Trophoblast cell (in vitro differentiated cells and primary cell): ENCODE measurements at regions not wholly inside any gene's neighbourhood (a gene's known extent, or its start where the extent isn't known, plus 50 kb on each side); places are given as distances from the start of the nearest gene placed in this dataset.

Source experiments
- DNase-seq, 2 donors: peaks; one replicate each; pipeline ENCODE4 v3.0.0-alpha.2; 2016
- H2AFZ ChIP-seq: 2 replicates; pipeline ENCODE4 v1.6.1; 2013; ENCODE audit warnings: low read length, moderate library complexity, mild to moderate bottlenecking; ENCODE audit not compliant: insufficient read depth, poor library complexity
- H2AK5ac ChIP-seq: 2 replicates; pipeline ENCODE4 v1.6.1; 2013; ENCODE audit warnings: mild to moderate bottlenecking, low read length
- H2BK120ac ChIP-seq: 2 replicates; pipeline ENCODE4 v1.6.1; 2013; ENCODE audit warnings: low read length, mild to moderate bottlenecking, moderate library complexity; ENCODE audit not compliant: insufficient read depth, poor library complexity
- H2BK12ac ChIP-seq: 2 replicates; pipeline ENCODE4 v1.6.1; 2013; ENCODE audit warnings: mild to moderate bottlenecking, low read length, moderate library complexity
- H2BK5ac ChIP-seq: 2 replicates; pipeline ENCODE4 v1.6.1; 2013; ENCODE audit warnings: low read length, low read depth, moderate library complexity, mild to moderate bottlenecking; ENCODE audit not compliant: poor library complexity
- H3K14ac ChIP-seq: 2 replicates; pipeline ENCODE4 v1.6.1; 2013; ENCODE audit warnings: mild to moderate bottlenecking, low read length
- H3K18ac ChIP-seq: 2 replicates; pipeline ENCODE4 v1.6.1; 2013; ENCODE audit warnings: mild to moderate bottlenecking, low read length
- H3K23ac ChIP-seq: 2 replicates; pipeline ENCODE4 v1.6.1; 2013; ENCODE audit warnings: low read length
- H3K27ac ChIP-seq: 2 replicates; pipeline ENCODE4 v1.5.1; 2013; ENCODE audit warnings: low read depth, mild to moderate bottlenecking, inconsistent platforms, low read length, moderate library complexity
- H3K27me3 ChIP-seq: 2 replicates; pipeline ENCODE4 v1.6.1; 2013; ENCODE audit warnings: inconsistent platforms, mild to moderate bottlenecking, low read length, moderate library complexity; ENCODE audit not compliant: insufficient read depth
- H3K36me3 ChIP-seq, 2 experiments: 1 replicate in 1 of 2; 2 replicates in 1 of 2; pipeline ENCODE4 v1.6.1; 2013; ENCODE audit warnings: low read length in 2 of 2, mild to moderate bottlenecking in 2 of 2, moderate library complexity in 1 of 2; ENCODE audit not compliant: insufficient read depth in 2 of 2, control insufficient read depth in 1 of 2
- H3K4ac ChIP-seq: 2 replicates; pipeline ENCODE4 v1.6.1; 2013; ENCODE audit warnings: low read depth, mild to moderate bottlenecking, low read length, moderate library complexity
- H3K4me1 ChIP-seq, 2 experiments: 1 replicate in 1 of 2; 2 replicates in 1 of 2; pipeline ENCODE4 v1.6.1; 2013; ENCODE audit warnings: low read length in 2 of 2, mild to moderate bottlenecking in 2 of 2, moderate library complexity in 1 of 2; ENCODE audit not compliant: insufficient read depth in 2 of 2, control insufficient read depth in 1 of 2
- H3K4me2 ChIP-seq: 2 replicates; pipeline ENCODE4 v1.6.1; 2013; ENCODE audit warnings: inconsistent platforms, mild to moderate bottlenecking, low read length, moderate library complexity
- H3K4me3 ChIP-seq: 2 replicates; pipeline ENCODE4 v1.5.1; 2013; ENCODE audit warnings: mild to moderate bottlenecking, low read depth, low read length, inconsistent platforms
- H3K79me1 ChIP-seq: one replicate; pipeline ENCODE4 v1.6.1; 2013; ENCODE audit warnings: low read length
- H3K79me2 ChIP-seq: 2 replicates; pipeline ENCODE4 v1.6.1; 2013; ENCODE audit warnings: low read length, mild to moderate bottlenecking; ENCODE audit not compliant: control insufficient read depth, insufficient read depth, poor library complexity
- H3K9ac ChIP-seq: 2 replicates; pipeline ENCODE4 v1.6.1; 2013; ENCODE audit warnings: mild to moderate bottlenecking, low read length
- H3K9me3 ChIP-seq: 2 replicates; pipeline ENCODE4 v1.6.1; 2013; ENCODE audit warnings: low read depth, mild to moderate bottlenecking, control low read depth, inconsistent platforms, low read length; ENCODE audit not compliant: insufficient read depth
- H4K12ac ChIP-seq: 2 replicates; pipeline ENCODE4 v1.6.1; 2013; ENCODE audit warnings: low read depth, mild to moderate bottlenecking, low read length, moderate library complexity
- H4K8ac ChIP-seq: 2 replicates; pipeline ENCODE4 v1.6.1; 2013; ENCODE audit warnings: low read depth, mild to moderate bottlenecking, low read length, moderate library complexity
- H4K91ac ChIP-seq: one replicate; pipeline ENCODE4 v1.6.1; 2013; ENCODE audit warnings: low read depth, mild to moderate bottlenecking, low read length, moderate library complexity
- WGBS: extraction: QIAGEN DNeasy Blood & Tissue Kit; methylation state at CpG from one replicate; pipeline ENCODE4 v1.1.7; 2013; ENCODE audit warnings: missing lambda C conversion rate; ENCODE audit not compliant: insufficient read length, insufficient coverage; ENCODE audit errors: extremely low coverage; 5-methylcytosine and 5-hydroxymethylcytosine counted together

DNA sequence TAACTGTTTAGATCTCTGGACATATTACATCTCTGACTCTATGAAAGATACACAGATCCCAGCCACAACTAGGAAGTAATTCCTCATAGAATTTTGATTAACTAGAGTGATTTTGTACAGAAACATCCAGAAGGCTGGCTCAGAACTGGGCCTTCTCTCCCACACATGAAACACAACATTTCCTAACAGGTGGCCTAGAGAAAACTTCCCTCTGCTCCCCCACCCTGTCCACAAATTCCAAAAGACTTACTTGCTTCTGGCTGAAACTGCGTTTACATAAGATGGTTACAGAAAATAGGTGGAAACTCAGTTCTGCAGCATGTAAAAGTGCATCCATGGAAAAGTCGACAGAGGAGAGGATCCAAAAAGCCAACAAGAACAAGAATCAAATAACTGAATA is 132.9 kb downstream of the FZD1 start:
- no CpG with 5 or more reads among the region's 2 CpGs for WGBS

DNA sequence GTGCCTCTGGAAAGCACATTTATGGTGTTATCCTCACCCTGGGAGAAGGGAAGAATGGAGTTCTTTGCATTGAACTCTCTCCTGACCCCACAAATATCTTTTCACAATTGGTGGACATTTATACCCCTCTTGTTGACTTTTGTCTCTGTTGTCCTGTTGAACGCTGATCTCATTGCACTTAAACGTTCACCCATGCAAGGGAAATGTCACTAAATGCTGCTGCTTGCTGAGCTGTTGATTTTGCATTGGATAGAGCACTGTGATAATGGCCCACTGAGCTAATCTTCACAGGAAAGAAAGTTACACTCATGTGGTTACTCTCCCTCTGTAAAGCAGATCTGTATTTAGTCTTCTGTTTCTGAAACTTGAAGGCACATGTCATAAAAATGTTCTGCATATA is 133.4 kb downstream of the FZD1 start:
- Histone ChIP-seq H3K4ac (no peak overlapping the region), H3K79me2 (no peaks in the 10 kb centered on the region), H4K12ac (no peak overlapping the region), H3K18ac (no peak overlapping the region), H3K4me2 (no peak overlapping the region), H4K8ac (no peak overlapping the region), H3K9me3 (peaks cover 1% of the 10 kb centered on the region), H3K4me3 (no peak overlapping the region), H3K79me1 (no peaks in the 10 kb centered on the region), H3K36me3 (no peaks in the 10 kb centered on the region), H2BK120ac (no peak overlapping the region), H3K27me3 (no peaks in the 10 kb centered on the region), H3K9ac (no peak overlapping the region), H3K14ac (no peak overlapping the region), H2BK5ac (no peak overlapping the region), H3K23ac (no peak overlapping the region), H2AFZ (no peak overlapping the region), H2AK5ac (no peak overlapping the region), H3K27ac (no peak overlapping the region), H3K4me1 (no peaks in the 10 kb centered on the region), H2BK12ac (no peak overlapping the region), H4K91ac (no peak overlapping the region)
- WGBS: no CpG with 5 or more reads among the region's 2 CpGs
- no peak for DNase-seq

More for the DNA sequence above, 132.9 kb downstream of the FZD1 start:
- H3K27ac ChIP-seq: no peak overlapping the region
- H4K91ac ChIP-seq: no peak overlapping the region
- H3K4ac ChIP-seq: no peak overlapping the region
- H3K4me3 ChIP-seq: no peak overlapping the region
- no peaks in the 10 kb centered on the region for H3K79me2 ChIP-seq
- no peak overlapping the region for H4K8ac ChIP-seq
- no peaks in the 10 kb centered on the region for H3K27me3 ChIP-seq
- no peak overlapping the region for H3K14ac ChIP-seq
- H3K18ac ChIP-seq: no peak overlapping the region
- no peak overlapping the region for H3K23ac ChIP-seq
- no peak for DNase-seq
- no peaks in the 10 kb centered on the region for H3K79me1 ChIP-seq
- no peak overlapping the region for H3K9ac ChIP-seq
- H2BK12ac ChIP-seq: no peak overlapping the region
- no peak overlapping the region for H4K12ac ChIP-seq
- peaks cover 1% of the 10 kb centered on the region for H3K9me3 ChIP-seq
- no peaks in the 10 kb centered on the region for H3K4me1 ChIP-seq
- H2AK5ac ChIP-seq: no peak overlapping the region
- H2BK120ac ChIP-seq: no peak overlapping the region
- H2BK5ac ChIP-seq: no peak overlapping the region
- no peak overlapping the region for H3K4me2 ChIP-seq
- H3K36me3 ChIP-seq: no peaks in the 10 kb centered on the region
- no peak overlapping the region for H2AFZ ChIP-seq

DNA sequence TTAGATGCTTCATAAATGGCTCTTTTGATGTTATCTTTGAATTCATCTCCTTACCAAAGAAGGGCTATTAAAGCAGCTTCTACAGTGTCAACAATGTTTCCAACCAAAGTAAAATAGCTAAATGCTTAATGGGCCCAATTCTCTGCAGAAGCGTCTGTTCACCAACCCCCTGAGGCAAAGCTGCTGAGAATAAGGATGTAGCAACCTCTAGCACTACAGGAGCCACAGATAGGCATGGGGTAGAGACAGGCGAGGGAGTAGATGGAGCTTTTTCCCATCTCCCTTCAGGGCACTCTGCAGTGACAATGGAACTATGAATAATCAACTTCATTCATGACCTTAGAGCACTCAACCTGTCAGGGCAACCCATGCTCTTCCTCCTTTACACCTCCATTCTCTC is 134.1 kb downstream of the FZD1 start:
- H2AFZ ChIP-seq: no peak overlapping the region
- H2BK5ac ChIP-seq: no peak overlapping the region
- WGBS: no CpG with 5 or more reads among the region's 2 CpGs
- H3K4ac ChIP-seq: no peak overlapping the region
- no peak overlapping the region for H3K9ac ChIP-seq
- H3K18ac ChIP-seq: no peak overlapping the region
- no peaks in the 10 kb centered on the region for H3K79me1 ChIP-seq
- no peak overlapping the region for H4K12ac ChIP-seq
- no peak overlapping the region for H2AK5ac ChIP-seq
- H3K4me2 ChIP-seq: no peak overlapping the region
- H3K4me3 ChIP-seq: no peak overlapping the region
- H3K27me3 ChIP-seq: no peaks in the 10 kb centered on the region
- H3K23ac ChIP-seq: no peak overlapping the region
- no peak for DNase-seq
- no peak overlapping the region for H2BK12ac ChIP-seq
- H3K9me3 ChIP-seq: peaks cover 1% of the 10 kb centered on the region
- H3K79me2 ChIP-seq: no peaks in the 10 kb centered on the region
- no peak overlapping the region for H3K27ac ChIP-seq
- H3K4me1 ChIP-seq: no peaks in the 10 kb centered on the region
- H4K91ac ChIP-seq: no peak overlapping the region
- no peak overlapping the region for H3K14ac ChIP-seq
- H3K36me3 ChIP-seq: no peaks in the 10 kb centered on the region
- H2BK120ac ChIP-seq: no peak overlapping the region
- no peak overlapping the region for H4K8ac ChIP-seq

DNA sequence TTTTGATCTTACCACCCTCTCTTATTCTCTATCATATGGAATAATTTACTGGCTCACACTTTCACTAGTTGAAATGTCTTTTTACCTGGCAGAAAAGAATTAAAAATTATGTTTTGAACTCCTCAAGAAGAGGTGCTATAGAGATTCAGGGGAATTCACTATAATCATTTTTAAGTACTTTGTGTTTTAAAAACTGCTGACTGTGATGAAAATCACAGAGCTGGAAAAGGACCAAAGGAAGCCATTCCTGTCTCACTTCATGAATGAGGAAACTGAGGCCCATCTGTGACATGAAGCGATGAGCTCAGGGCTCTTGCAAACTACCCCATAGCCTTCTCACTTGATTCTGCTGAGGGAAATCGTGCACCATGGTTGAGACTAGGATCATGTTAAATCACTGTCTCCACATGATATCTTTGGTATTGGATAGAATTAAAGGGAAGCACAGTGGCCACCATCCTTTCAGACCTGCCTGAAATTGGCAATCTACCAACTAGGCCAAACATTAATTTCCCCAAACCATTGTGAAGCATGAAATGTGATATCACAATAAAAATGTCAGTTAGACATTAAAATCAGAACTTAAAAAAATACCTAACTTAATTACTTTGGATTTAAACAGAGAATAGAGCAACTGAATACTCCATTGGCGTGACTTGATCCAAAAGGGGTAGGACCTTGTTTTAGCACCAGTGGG is 141.0 kb downstream of the FZD1 start:
- no peak overlapping the region for H4K12ac ChIP-seq
- no peak overlapping the region for H2BK5ac ChIP-seq
- H3K9ac ChIP-seq: no peak overlapping the region
- WGBS: no CpG with 5 or more reads among the region's 3 CpGs
- no peak for DNase-seq
- H3K79me1 ChIP-seq: no peaks in the 10 kb centered on the region
- peaks cover 0 to 2% of the 10 kb centered on the region in 2 experiments for H3K4me1 ChIP-seq
- H4K91ac ChIP-seq: no peak overlapping the region
- H2BK120ac ChIP-seq: no peak overlapping the region
- no peak overlapping the region for H3K14ac ChIP-seq
- no peak overlapping the region for H2AFZ ChIP-seq
- H3K18ac ChIP-seq: no peak overlapping the region
- H3K23ac ChIP-seq: no peak overlapping the region
- H3K79me2 ChIP-seq: no peaks in the 10 kb centered on the region
- H2BK12ac ChIP-seq: no peak overlapping the region
- H3K9me3 ChIP-seq: no peaks in the 10 kb centered on the region
- peaks cover 2% of the 10 kb centered on the region for H3K27me3 ChIP-seq
- no peak overlapping the region for H2AK5ac ChIP-seq
- no peak overlapping the region for H3K27ac ChIP-seq
- no peak overlapping the region for H4K8ac ChIP-seq
- no peak overlapping the region for H3K4me2 ChIP-seq
- H3K4me3 ChIP-seq: no peak overlapping the region
- no peak overlapping the region for H3K4ac ChIP-seq
- H3K36me3 ChIP-seq: no peaks in the 10 kb centered on the region
